Sigmoid colon (tissue), 4 donors: ENCODE measurements at regions not wholly inside any gene's neighbourhood (a gene's known extent, or its start where the extent isn't known, plus 50 kb on each side); places are given as distances from the start of the nearest gene placed in this dataset.
"Not testable (repeated sequence)": the region's sequence is repeated elsewhere in the genome, so short reads cannot be mapped to it uniquely, and the experiment has no call there.

ENCODE experiments used
- EP300 ChIP-seq, 4 donors: sonication (generic); formaldehyde crosslinking; IDR thresholded peaks; one replicate each; pipeline ENCODE4 v1.6.1; 2017; ENCODE audit warnings: antibody characterized with exemption in 4 of 4
- POLR2A ChIP-seq, 2 donors: fragments of 450-650 bp; IDR thresholded peaks; one replicate each; pipeline ENCODE4 v1.6.1; 2016; ENCODE audit warnings: antibody characterized with exemption in 2 of 2, mild to moderate bottlenecking in 2 of 2, moderate library complexity in 2 of 2
- TF ChIP-seq, protein P1 (sequence below), 4 experiments: fragments of 450-650 bp in 3 of 4; fragments of 200-600 bp in 1 of 4; IDR thresholded peaks; one replicate each; pipeline ENCODE4 v1.5.1; 2016 to 2019; ENCODE audit warnings: antibody characterized with exemption in 4 of 4, mild to moderate bottlenecking in 3 of 4, moderate library complexity in 2 of 4

DNA sequence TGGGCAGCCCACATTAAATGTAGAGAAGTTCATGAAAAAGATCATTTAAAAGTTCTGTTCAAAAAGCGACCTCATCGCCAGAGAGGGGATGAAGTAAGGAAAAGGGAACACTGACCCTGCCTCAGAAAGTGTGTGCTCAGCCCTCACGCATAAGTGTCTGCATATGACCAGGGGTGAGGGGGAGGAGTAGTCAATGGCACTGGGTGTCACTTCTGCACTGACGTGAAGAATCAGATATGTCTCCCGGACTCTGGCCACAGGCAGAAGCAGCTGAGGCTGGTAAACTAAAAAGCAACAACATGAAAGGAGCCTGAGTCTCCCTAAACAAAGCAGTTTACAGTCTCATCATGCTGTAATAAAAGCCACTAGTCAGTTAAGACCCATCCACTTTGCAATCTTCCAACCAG lies 168.5 kb downstream of the AVL9 start:
- not testable (repeated sequence) for TF ChIP-seq EP300, POLR2A (IDR thresholded peaks at IDR 0.05)
- TF ChIP-seq, protein P1, sequence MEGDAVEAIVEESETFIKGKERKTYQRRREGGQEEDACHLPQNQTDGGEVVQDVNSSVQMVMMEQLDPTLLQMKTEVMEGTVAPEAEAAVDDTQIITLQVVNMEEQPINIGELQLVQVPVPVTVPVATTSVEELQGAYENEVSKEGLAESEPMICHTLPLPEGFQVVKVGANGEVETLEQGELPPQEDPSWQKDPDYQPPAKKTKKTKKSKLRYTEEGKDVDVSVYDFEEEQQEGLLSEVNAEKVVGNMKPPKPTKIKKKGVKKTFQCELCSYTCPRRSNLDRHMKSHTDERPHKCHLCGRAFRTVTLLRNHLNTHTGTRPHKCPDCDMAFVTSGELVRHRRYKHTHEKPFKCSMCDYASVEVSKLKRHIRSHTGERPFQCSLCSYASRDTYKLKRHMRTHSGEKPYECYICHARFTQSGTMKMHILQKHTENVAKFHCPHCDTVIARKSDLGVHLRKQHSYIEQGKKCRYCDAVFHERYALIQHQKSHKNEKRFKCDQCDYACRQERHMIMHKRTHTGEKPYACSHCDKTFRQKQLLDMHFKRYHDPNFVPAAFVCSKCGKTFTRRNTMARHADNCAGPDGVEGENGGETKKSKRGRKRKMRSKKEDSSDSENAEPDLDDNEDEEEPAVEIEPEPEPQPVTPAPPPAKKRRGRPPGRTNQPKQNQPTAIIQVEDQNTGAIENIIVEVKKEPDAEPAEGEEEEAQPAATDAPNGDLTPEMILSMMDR (IDR thresholded peaks at IDR 0.05): not testable (repeated sequence)
